Fibroblast of peridontal ligament (primary cell): ENCODE measurements at regions not wholly inside any gene's neighbourhood (a gene's known extent, or its start where the extent isn't known, plus 50 kb on each side); places are given as distances from the start of the nearest gene placed in this dataset.

Experiments
- DNase-seq: peaks from one replicate; pipeline ENCODE4 v3.0.0-alpha.2; 2010; ENCODE audit errors: extremely low read depth

- no peak for DNase-seq
Observed at GRCh38 chr7:52705768-52706167, 329.7 kb upstream of the POM121L12 start.

- DNase-seq, result no peak
Observed at GRCh38 chr7:52700349-52700748, 335.1 kb upstream of the POM121L12 start.

- no peak for DNase-seq
Observed at GRCh38 chr7:52695973-52696595, 339.3 kb upstream of the POM121L12 start.

GRCh38 chr7:52691257-52691656, 344.2 kb upstream of the POM121L12 start:
- no peak for DNase-seq

- DNase-seq, result no peak
Observed at GRCh38 chr7:52689912-52690311, 345.5 kb upstream of the POM121L12 start.

- no peak for DNase-seq
Observed at GRCh38 chr7:52685333-52685732, 350.1 kb upstream of the POM121L12 start.

GRCh38 chr7:52684388-52684787, 351.0 kb upstream of the POM121L12 start:
- no peak for DNase-seq

- no peak for DNase-seq
Observed at GRCh38 chr7:52682993-52683392, 352.4 kb upstream of the POM121L12 start.

- no peak for DNase-seq
Observed at GRCh38 chr7:52670608-52671225, 364.7 kb upstream of the POM121L12 start.

- DNase-seq, result no peak
Observed at GRCh38 chr7:52669031-52669430, 366.4 kb upstream of the POM121L12 start.

- no peak for DNase-seq
Observed at GRCh38 chr7:52668435-52668834, 367.0 kb upstream of the POM121L12 start.

- DNase-seq, result no peak
Observed at GRCh38 chr7:52659178-52659577, 376.3 kb upstream of the POM121L12 start.

GRCh38 chr7:52656098-52656497, 379.3 kb upstream of the POM121L12 start:
- DNase-seq, result no peak

- no peak for DNase-seq
Observed at GRCh38 chr7:52652621-52653020, 382.8 kb upstream of the POM121L12 start.

GRCh38 chr7:52648872-52649271, 386.6 kb upstream of the POM121L12 start:
- DNase-seq, result no peak

GRCh38 chr7:52647046-52647445, 388.4 kb upstream of the POM121L12 start:
- DNase-seq, result no peak

GRCh38 chr7:52639981-52640380, 395.5 kb upstream of the POM121L12 start:
- no peak for DNase-seq

- DNase-seq, result no peak
Observed at GRCh38 chr7:52639126-52639525, 396.3 kb upstream of the POM121L12 start.

- DNase-seq, result no peak
Observed at GRCh38 chr7:52635021-52635420, 400.4 kb upstream of the POM121L12 start.

GRCh38 chr7:52620849-52621248, 414.6 kb upstream of the POM121L12 start:
- DNase-seq, result no peak

GRCh38 chr7:52616552-52616951, 418.9 kb upstream of the POM121L12 start:
- no peak for DNase-seq

GRCh38 chr7:52615021-52615695, 420.3 kb upstream of the POM121L12 start:
- DNase-seq, result no peak

GRCh38 chr7:52609511-52609910, 425.9 kb upstream of the POM121L12 start:
- DNase-seq, result no peak
